Stimulated activated CD8-positive, alpha-beta memory T cell treated with anti-CD3 and anti-CD28 coated beads, Interleukin-4, amount 100 ng/mL, for 1 hour (primary cell): ENCODE measurements at regions not wholly inside any gene's neighbourhood (a gene's known extent, or its start where the extent isn't known, plus 50 kb on each side); places are given as distances from the start of the nearest gene placed in this dataset.
"Not testable (repeated sequence)": the region's sequence is repeated elsewhere in the genome, so short reads cannot be mapped to it uniquely, and the experiment has no call there.

Experiments used
- DNase-seq, 2 donors: peaks; one replicate each; pipeline ENCODE4 v3.0.0-alpha.2; 2020; ENCODE audit warnings: low read depth in 2 of 2, low spot score in 1 of 2

GRCh38 chr1:147071142-147071541 is 101.1 kb downstream of the PRKAB2 start:
- DNase-seq = no peak

GRCh38 chr1:147062956-147063355 is 109.3 kb downstream of the PRKAB2 start:
- no peak for DNase-seq

- DNase-seq = not testable (repeated sequence)
Observed at GRCh38 chr1:147061880-147062279, 110.4 kb downstream of the PRKAB2 start.

- DNase-seq = no peak
Observed at GRCh38 chr1:147053269-147053668, 115.1 kb downstream of the NBPF12 start.

- no peak for DNase-seq
Observed at GRCh38 chr1:147052677-147053076, 114.6 kb downstream of the NBPF12 start.

- DNase-seq = no peak
Observed at GRCh38 chr1:147052143-147052542, 114.0 kb downstream of the NBPF12 start.

- no peak for DNase-seq
Observed at GRCh38 chr1:147051136-147051535, 113.0 kb downstream of the NBPF12 start.

GRCh38 chr1:147050654-147051053 is 112.5 kb downstream of the NBPF12 start:
- DNase-seq = no peak

GRCh38 chr1:147046863-147047394 is 108.8 kb downstream of the NBPF12 start:
- DNase-seq = not testable (repeated sequence)

- DNase-seq = no peak
Observed at GRCh38 chr1:147046189-147046862, 108.2 kb downstream of the NBPF12 start.
